ENCODE measurements at regions not wholly inside any gene's neighbourhood (a gene's known extent, or its start where the extent isn't known, plus 50 kb on each side); places are given as distances from the start of the nearest gene placed in this dataset.
A peak's percentile ranks its signal among the peaks of the same experiment; 100 is the strongest.

GRCh38 chr13:103757361-103757760 is 691.1 kb upstream of the SLC10A2 start:
- H3K4me1 ChIP-seq: peaks cover 11% of the 10 kb centered on the region
- no peak for TF ChIP-seq Cebpa-rat (IDR thresholded peaks at IDR 0.05)
- H3K4me2 ChIP-seq: peak overlapping the region; percentile 2; the same call in 1 of the 2 replicates
- H3K9me3 ChIP-seq: no peaks in the 10 kb centered on the region
- no peaks in the 10 kb centered on the region for H4K20me1 ChIP-seq
- H3K4me3 ChIP-seq: no peak overlapping the region
- no peaks in the 10 kb centered on the region for H3K27me3 ChIP-seq
- no peaks in the 10 kb centered on the region for H3K36me3 ChIP-seq
- no peak overlapping the region for H3K27ac ChIP-seq
- H3K9ac ChIP-seq: no peak overlapping the region

- no peak overlapping the region for H3K9ac ChIP-seq
- no peaks in the 10 kb centered on the region for H4K20me1 ChIP-seq
- H3K27ac ChIP-seq: no peak overlapping the region
- no peaks in the 10 kb centered on the region for H3K36me3 ChIP-seq
- H3K27me3 ChIP-seq: no peaks in the 10 kb centered on the region
- H3K9me3 ChIP-seq: no peaks in the 10 kb centered on the region
- peaks cover 11% of the 10 kb centered on the region for H3K4me1 ChIP-seq
- H3K4me2 ChIP-seq: no peak overlapping the region
- H3K4me3 ChIP-seq: no peak overlapping the region
- no peak for TF ChIP-seq Cebpa-rat (IDR thresholded peaks at IDR 0.05)
Measured at GRCh38 chr13:103754783-103755182, 688.6 kb upstream of the SLC10A2 start.

GRCh38 chr13:103734837-103735236 is 668.6 kb upstream of the SLC10A2 start:
- Histone ChIP-seq H3K4me1 (no peaks in the 10 kb centered on the region), H3K27ac (no peak overlapping the region), H3K9ac (no peak overlapping the region), H4K20me1 (no peaks in the 10 kb centered on the region), H3K4me3 (no peak overlapping the region), H3K27me3 (no peaks in the 10 kb centered on the region), H3K9me3 (no peaks in the 10 kb centered on the region), H3K36me3 (no peaks in the 10 kb centered on the region), H3K4me2 (no peak overlapping the region)
- TF ChIP-seq Cebpa-rat (IDR thresholded peaks at IDR 0.05): no peak

GRCh38 chr13:103731959-103732358 is 665.7 kb upstream of the SLC10A2 start:
- Histone ChIP-seq H3K4me2 (no peak overlapping the region), H4K20me1 (no peaks in the 10 kb centered on the region), H3K4me1 (no peaks in the 10 kb centered on the region), H3K27ac (no peak overlapping the region), H3K27me3 (no peaks in the 10 kb centered on the region), H3K9me3 (no peaks in the 10 kb centered on the region), H3K9ac (no peak overlapping the region), H3K36me3 (no peaks in the 10 kb centered on the region), H3K4me3 (no peak overlapping the region)
- no peak for TF ChIP-seq Cebpa-rat (IDR thresholded peaks at IDR 0.05)

- Histone ChIP-seq H3K4me3 (no peak overlapping the region), H3K36me3 (no peaks in the 10 kb centered on the region), H3K9ac (no peak overlapping the region), H3K4me1 (no peaks in the 10 kb centered on the region), H3K27ac (no peak overlapping the region), H3K9me3 (no peaks in the 10 kb centered on the region), H4K20me1 (no peaks in the 10 kb centered on the region), H3K27me3 (no peaks in the 10 kb centered on the region), H3K4me2 (no peak overlapping the region)
- TF ChIP-seq Cebpa-rat (IDR thresholded peaks at IDR 0.05): no peak
Measured at GRCh38 chr13:103730407-103730806, 664.2 kb upstream of the SLC10A2 start.

GRCh38 chr13:103726808-103727207 is 660.6 kb upstream of the SLC10A2 start:
- Histone ChIP-seq H3K9me3 (no peaks in the 10 kb centered on the region), H3K27ac (no peak overlapping the region)
- TF ChIP-seq Cebpa-rat (IDR thresholded peaks at IDR 0.05): no peak

GRCh38 chr13:103716718-103717117 is 650.5 kb upstream of the SLC10A2 start:
- Histone ChIP-seq H3K9me3 (no peaks in the 10 kb centered on the region), H3K36me3 (no peaks in the 10 kb centered on the region), H3K27ac (no peak overlapping the region), H3K9ac (no peak overlapping the region), H3K4me1 (no peaks in the 10 kb centered on the region), H3K4me2 (no peak overlapping the region), H4K20me1 (no peaks in the 10 kb centered on the region), H3K4me3 (no peak overlapping the region), H3K27me3 (no peaks in the 10 kb centered on the region)
- no peak for TF ChIP-seq Cebpa-rat (IDR thresholded peaks at IDR 0.05)

More at GRCh38 chr13:103726808-103727207, 660.6 kb upstream of the SLC10A2 start:
- no peak overlapping the region for H3K9ac ChIP-seq
- no peaks in the 10 kb centered on the region for H3K27me3 ChIP-seq
- H3K4me2 ChIP-seq: no peak overlapping the region
- no peaks in the 10 kb centered on the region for H4K20me1 ChIP-seq
- H3K4me3 ChIP-seq: no peak overlapping the region
- H3K4me1 ChIP-seq: no peaks in the 10 kb centered on the region
- H3K36me3 ChIP-seq: no peaks in the 10 kb centered on the region

- no peaks in the 10 kb centered on the region for H3K36me3 ChIP-seq
- no peak overlapping the region for H3K4me3 ChIP-seq
- TF ChIP-seq Cebpa-rat (IDR thresholded peaks at IDR 0.05): no peak
- H3K27ac ChIP-seq: no peak overlapping the region
- no peaks in the 10 kb centered on the region for H3K27me3 ChIP-seq
- no peaks in the 10 kb centered on the region for H4K20me1 ChIP-seq
- no peaks in the 10 kb centered on the region for H3K4me1 ChIP-seq
- H3K9me3 ChIP-seq: no peaks in the 10 kb centered on the region
- no peak overlapping the region for H3K9ac ChIP-seq
- H3K4me2 ChIP-seq: no peak overlapping the region
Measured at GRCh38 chr13:103715335-103715734, 649.1 kb upstream of the SLC10A2 start.

GRCh38 chr13:103703246-103703645 is 637.0 kb upstream of the SLC10A2 start:
- H4K20me1 ChIP-seq: no peaks in the 10 kb centered on the region
- H3K36me3 ChIP-seq: no peaks in the 10 kb centered on the region
- H3K27me3 ChIP-seq: no peaks in the 10 kb centered on the region
- no peaks in the 10 kb centered on the region for H3K4me1 ChIP-seq
- H3K9ac ChIP-seq: no peak overlapping the region
- H3K4me2 ChIP-seq: no peak overlapping the region
- H3K9me3 ChIP-seq: no peaks in the 10 kb centered on the region
- no peak overlapping the region for H3K4me3 ChIP-seq
- TF ChIP-seq Cebpa-rat (IDR thresholded peaks at IDR 0.05): no peak
- H3K27ac ChIP-seq: no peak overlapping the region

- Histone ChIP-seq H3K4me3 (no peak overlapping the region), H3K27me3 (no peaks in the 10 kb centered on the region), H3K36me3 (no peaks in the 10 kb centered on the region), H3K27ac (no peak overlapping the region), H3K4me2 (0 out of 2 replicates have a peak overlapping the region, but pooled peaks have one; percentile 12), H4K20me1 (no peaks in the 10 kb centered on the region), H3K9me3 (no peaks in the 10 kb centered on the region), H3K4me1 (0 out of 2 replicates have a peak, but pooled peaks cover 5% of the 10 kb centered on the region), H3K9ac (no peak overlapping the region)
- no peak for TF ChIP-seq Cebpa-rat (IDR thresholded peaks at IDR 0.05)
Measured at GRCh38 chr13:103698000-103698399, 631.8 kb upstream of the SLC10A2 start.

- Histone ChIP-seq H3K27ac (no peak overlapping the region), H3K4me1 (0 out of 2 replicates have a peak, but pooled peaks cover 5% of the 10 kb centered on the region), H3K9ac (no peak overlapping the region), H3K36me3 (no peaks in the 10 kb centered on the region), H3K4me3 (no peak overlapping the region), H3K4me2 (no peak overlapping the region), H3K27me3 (no peaks in the 10 kb centered on the region), H4K20me1 (no peaks in the 10 kb centered on the region), H3K9me3 (no peaks in the 10 kb centered on the region)
- no peak for TF ChIP-seq Cebpa-rat (IDR thresholded peaks at IDR 0.05)
Measured at GRCh38 chr13:103695320-103695719, 629.1 kb upstream of the SLC10A2 start.
